ENCODE measurements at regions not wholly inside any gene's neighbourhood (a gene's known extent, or its start where the extent isn't known, plus 50 kb on each side); places are given as distances from the start of the nearest gene placed in this dataset.

DNA sequence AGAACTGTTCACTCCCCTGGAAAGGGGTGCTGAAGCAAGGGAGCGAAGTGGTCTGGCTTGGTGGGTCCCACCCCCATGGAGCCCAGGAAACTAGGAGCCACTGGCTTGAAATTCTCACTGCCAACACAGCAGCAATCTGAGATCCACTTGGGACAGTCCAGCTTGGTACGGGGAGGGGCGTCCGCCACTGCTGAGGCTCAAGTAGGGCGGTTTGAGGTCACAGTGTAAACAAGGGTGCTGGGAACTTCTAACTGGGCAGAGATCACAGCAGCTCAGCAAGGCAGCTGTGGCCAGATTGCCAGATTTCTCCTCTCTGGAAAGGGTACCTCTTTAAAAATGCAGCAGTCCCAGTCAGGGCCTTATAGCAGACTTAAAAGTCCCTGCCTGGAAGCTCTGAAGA lies 53.9 kb upstream of the GALNTL6 start:
- no peak for DNase-seq (ENCODE audit: low read depth)

DNA sequence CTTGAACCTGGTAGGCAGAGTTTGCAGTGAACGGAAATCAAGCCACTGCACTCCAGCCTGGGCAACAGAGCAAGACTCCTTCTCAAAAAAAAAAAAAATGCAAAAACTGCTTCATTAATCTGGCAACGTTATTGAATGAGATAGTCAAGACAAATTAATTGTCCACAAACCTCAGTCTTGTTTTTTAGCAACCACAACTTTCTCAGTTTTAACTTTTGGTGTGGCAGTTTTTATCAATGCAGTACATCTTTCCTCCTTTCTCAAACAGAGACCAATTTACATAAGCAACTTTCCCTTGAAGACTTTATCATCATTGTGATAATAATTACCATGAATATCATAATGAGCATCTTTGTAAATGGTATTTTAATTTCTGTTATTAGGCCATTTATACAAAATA lies 61.7 kb upstream of the GALNTL6 start:
- DNase-seq (ENCODE audit: low read depth): no peak

DNA sequence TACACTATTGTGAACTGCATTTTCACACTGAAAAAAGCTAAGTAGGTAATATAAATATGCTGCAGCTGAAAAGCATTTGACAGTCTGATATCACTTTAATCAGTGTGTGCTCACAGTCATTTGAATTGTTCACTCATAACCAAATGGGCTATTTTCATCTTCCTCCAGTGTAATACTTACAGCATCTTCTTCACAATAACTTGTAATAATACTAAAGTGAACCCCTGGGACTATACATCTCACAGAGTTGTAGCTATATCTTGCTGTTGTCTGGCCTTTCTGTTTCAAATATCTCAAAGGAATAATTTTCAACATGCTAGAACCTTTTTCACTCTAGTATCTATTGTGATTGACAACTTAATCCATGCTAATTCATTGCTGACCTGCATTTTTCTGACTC lies 66.8 kb upstream of the GALNTL6 start:
- DNase-seq (ENCODE audit: low read depth): no peak

DNA sequence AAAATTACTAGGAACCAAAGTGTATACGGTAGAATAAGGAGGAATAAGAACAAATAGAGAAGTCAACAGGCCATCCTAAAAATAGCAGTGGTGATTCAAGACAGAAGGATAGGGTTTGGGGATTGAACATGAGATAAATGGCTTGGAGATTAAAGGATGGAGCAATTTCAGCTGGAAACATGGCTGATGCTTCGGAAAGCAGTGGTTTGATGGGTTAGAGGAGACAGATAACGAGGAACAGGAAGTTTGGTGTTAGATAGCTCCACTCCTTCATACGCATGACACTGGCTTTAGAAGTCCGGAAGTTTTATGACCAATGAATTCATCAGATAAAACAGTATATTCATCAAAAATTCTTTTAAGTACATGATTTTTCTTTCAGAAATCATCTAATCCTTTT lies 70.8 kb upstream of the GALNTL6 start:
- DNase-seq (ENCODE audit: low read depth): no peak

GRCh38 chr4:171727185-171727584 lies 86.0 kb upstream of the GALNTL6 start:
- no peak for DNase-seq (ENCODE audit: low read depth)

DNA sequence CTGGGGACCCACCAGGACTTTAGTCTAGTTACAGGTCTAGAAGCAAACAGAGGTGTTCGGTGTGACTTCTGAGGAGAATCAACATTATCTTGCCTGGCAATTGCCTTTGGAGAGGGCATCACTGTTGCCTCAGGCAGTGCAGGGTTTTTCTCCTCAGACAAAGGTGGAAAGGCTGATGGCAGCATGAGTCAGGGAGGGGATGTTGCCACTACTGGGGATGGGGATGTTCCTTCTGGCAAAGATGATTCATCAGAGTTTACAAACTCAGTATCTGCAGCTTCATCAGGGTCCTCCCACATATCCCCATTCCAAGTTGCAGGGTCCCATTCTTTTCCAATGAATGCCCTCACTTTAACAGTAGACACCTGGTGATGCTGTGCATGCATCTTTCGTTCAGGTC lies 91.3 kb upstream of the GALNTL6 start:
- DNase-seq (ENCODE audit: low read depth): no peak

- no peak for DNase-seq (ENCODE audit: low read depth)
Observed at GRCh38 chr4:171719691-171720090, 93.5 kb upstream of the GALNTL6 start.

DNA sequence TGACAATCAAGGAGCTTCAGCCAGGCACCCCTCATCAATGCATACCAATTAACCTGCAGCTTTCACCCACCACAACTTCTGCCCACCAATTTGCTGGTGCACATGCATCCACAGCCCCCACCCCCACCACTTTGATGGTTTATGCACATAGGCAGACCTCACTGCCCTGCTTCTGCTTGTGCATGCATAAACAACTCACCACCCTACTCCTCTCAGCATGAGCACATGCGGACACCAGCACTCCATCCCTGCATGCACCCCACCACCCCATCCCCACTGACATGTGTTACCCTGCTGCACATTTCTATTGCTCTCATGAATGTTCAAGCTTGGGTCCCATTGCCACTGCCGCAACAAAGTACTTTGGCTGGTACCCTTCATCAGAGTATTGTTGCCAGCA lies 94.5 kb upstream of the GALNTL6 start:
- no peak for DNase-seq (ENCODE audit: low read depth)

DNA sequence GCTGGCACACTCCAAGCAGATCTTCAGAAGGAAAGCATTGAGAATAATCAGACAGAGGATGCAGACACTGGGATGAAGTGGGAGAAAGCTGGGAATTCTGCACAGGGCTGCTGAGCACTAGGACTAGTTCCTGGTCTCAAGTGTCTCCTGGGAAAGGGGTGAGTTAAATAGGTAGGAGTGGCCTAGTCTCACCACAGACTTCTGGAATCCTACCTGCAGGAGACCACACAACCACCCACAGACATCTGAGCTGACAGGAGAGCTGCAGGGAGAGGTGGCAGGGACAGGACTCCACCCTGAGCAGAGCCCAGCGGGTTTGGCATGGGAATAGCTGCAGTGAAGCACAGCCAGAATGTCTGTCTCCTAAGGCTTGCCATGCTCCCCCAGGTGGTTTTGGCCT lies 95.1 kb upstream of the GALNTL6 start:
- no peak for DNase-seq (ENCODE audit: low read depth)

DNA sequence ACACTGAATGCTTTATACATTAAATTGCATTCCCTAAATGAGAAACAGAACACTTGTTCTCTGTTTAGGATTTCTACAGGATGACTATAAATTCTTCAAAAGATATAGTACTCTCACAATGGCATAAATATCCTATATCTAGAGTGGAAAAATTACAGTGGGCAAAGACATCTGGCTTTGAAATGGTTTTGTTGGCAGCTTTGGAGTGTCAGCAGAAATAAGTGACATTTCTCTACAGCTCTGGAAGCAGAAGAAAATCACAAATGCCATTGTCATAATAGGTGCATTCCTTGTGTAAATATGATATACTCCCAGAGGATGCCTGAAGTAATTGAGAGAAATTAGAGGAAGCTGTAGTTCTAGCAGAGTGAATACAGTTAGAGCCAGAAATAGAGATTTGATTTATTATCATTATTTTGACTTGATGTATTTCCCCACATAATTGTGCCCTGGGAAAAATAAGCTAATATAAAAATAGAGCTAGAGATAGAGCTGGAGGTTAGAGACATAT lies 95.9 kb upstream of the GALNTL6 start:
- DNase-seq (ENCODE audit: low read depth): no peak

DNA sequence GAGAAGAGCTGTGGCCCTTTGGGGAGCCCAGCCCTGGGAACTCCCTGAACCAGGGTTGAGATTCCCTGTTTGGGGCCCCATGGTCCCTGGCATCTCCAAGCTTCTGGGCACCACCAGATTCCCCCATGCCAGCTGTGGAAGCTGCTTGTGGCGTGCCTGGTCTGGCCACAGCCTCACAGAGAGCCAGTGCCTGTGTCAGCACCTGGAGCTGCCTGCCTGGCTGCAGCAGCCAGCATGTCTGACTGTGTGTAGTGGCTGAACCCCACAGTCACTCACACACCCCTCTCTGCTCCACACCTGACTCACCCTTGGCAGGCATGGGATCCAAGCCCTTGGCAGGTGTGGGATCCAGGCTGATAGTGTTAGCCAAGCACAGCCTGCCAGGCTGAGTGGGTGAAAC lies 97.2 kb upstream of the GALNTL6 start:
- DNase-seq (ENCODE audit: low read depth): no peak

DNA sequence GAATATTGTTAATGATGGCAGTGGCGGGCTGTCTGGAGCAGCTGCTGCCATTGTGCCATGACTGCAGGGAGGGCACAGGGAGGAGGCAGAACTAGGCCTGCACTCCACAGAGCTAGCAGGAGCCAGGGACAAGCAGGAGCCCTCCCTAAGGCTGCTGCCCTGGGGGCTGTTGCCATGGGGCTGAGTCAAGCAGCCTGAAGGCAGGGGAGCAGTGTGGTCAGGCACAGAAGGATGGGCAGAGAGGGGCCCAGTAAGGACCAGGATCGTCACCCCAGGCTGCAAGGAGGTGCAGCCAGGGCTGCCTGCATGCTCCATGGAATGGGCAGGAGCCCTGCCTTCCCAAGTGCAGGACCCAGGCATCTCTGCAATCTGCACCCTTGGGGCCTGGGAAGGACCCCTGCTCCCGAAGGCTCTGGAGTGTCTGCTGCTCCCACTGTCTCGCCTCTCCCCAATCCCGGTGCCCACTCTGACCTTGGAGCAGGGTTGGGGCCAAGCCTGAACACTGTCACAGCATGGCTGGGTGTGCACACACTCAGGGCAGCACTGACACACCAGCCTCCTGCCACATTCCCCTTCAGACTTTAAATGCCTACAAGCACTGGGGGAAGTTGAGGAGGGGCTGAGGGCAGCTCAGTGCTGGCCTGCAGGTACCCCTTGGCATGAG lies 98.3 kb upstream of the GALNTL6 start:
- DNase-seq (ENCODE audit: low read depth): no peak

DNA sequence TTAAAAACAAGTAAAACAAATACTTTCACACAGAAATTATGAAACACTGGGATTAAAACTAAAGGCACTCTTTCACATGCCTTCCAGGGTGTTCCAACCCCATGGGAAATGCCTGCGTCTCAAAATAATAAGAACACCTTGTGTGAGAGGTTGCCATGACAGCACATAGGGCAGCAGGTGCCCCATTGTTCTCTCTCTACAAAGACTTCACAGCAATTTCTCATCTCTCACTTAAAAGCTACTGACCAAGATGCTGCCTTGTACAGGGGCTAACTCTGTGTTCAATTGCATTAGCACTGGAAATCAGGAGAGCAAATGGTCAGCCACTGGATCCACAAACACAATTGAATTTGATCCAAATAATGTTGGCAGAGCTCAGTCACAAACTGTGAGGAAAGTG lies 102.5 kb upstream of the GALNTL6 start:
- DNase-seq (ENCODE audit: low read depth): no peak

- no peak for DNase-seq (ENCODE audit: low read depth)
Observed at GRCh38 chr4:171676555-171677215, 136.5 kb upstream of the GALNTL6 start.

- DNase-seq (ENCODE audit: low read depth): no peak
Observed at GRCh38 chr4:171674781-171675180, 138.4 kb upstream of the GALNTL6 start.

DNA sequence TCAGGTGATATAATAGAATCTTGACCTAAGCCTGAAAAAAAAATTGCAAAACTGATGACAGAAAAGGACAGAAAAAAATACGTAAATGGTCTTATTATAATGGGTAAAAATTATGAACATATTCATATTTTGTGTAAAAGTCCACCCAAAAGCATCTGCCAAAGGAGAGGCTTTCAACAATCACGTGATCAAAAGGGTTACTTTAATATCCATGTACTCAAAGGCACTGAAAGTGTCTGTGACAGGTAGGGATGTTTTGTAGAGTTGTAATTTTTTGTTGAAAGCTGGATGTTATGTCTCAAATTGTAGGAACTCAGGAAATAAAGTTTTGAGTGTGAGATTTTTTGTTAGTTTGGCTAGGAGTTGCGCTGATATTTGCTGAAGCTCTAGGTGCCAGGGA lies 144.8 kb upstream of the GALNTL6 start:
- DNase-seq (ENCODE audit: low read depth): no peak

DNA sequence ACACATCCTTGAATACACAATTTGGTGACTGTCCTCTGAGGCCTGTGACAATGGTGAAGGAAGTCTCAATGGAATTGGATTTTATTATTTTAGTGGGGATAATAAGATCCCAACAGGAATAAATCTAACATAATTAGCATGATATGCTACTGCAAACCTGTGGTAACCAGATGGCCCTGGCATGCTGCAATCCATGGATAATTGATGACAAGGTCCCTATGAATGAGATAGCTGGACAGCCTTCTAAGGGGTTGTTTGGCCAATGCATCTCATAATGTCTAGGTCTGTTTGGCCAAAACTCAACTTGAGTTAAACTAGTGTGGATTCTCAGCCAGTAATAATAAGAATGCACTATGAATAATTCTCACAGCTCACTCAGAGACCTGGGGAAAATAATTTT lies 145.3 kb upstream of the GALNTL6 start:
- DNase-seq (ENCODE audit: low read depth): no peak

DNA sequence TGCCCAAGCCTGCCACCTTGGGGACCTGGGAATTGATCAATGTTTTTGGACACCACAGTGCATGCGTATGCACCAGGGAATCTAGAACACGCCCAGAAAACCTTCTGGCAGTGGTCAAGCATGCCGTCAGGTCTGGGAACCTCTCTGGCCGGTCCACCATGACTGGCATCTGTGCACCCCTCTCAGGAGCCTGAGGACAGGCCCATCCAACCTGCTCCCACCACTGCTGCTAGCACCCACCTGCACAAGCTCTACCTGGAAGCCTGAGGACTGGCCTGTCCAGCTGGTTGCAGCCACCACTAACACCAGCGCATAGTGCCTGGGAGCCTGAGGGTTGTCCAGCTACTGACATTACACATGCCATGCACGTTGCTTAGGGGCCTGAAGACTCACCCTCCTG lies 162.1 kb upstream of the GALNTL6 start:
- DNase-seq (ENCODE audit: low read depth): no peak

DNA sequence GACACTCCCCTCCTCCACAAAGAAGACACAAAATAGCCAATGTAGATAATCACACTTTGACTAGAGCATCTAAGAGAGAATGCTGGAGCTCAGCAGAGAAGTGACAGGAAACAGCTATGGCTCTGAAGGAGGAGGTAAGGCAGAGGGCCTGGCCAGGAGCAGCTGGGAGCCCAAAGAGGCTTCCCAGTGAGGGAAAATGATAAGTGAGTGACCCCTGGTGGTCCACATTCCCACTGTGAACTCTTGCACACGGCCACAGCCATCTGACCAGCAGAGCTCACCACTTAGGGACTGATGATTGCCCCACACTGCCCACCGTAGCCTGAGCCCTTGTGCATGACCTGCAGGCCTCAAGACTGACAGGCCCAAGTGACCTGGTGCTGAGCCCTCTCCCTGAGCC lies 162.7 kb upstream of the GALNTL6 start:
- no peak for DNase-seq (ENCODE audit: low read depth)

GRCh38 chr4:171648926-171649325 lies 164.3 kb upstream of the GALNTL6 start:
- DNase-seq (ENCODE audit: low read depth): no peak

DNA sequence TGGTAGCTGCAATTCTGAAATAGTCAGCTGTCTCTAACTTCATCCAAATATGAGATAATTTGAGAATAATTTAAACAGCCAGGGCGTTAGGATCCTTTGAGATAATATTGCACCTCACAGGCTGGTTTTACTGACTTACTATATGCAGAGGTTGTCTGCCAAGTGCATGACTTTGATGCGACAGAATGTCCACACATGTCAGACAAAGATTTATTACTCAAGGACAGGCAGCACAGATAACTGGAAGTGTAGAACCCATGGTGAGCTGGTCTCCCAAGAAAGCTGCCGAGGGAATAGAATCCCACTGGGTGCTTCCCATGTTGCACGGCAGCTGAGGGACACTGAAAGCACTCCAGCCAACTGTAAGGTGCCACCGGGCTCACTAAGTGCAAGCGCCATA lies 166.2 kb upstream of the GALNTL6 start:
- DNase-seq (ENCODE audit: low read depth): no peak

- no peak for DNase-seq (ENCODE audit: low read depth)
Observed at GRCh38 chr4:171644430-171645057, 168.7 kb upstream of the GALNTL6 start.

DNA sequence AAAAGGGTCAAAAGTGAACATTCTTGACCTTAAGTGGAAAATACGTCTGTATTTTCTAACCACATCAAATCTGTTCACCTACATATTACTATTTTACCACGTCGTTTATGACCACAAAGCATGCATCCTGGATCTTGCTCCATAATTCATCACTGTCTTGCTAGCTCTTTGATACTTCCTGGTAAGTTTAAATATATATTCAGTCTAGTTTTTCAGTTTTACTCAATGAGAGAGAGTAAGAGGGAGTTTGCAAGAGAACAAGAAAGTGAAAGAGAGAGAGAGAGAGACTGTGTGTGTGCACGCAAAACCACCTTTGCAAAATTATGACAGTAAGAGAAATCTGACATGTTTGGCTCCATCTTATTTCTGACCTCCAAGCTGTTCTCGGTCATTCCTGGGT lies 173.7 kb upstream of the GALNTL6 start:
- DNase-seq (ENCODE audit: low read depth): no peak
